Kidney (tissue), 13 donors: ENCODE measurements at regions not wholly inside any gene's neighbourhood (a gene's known extent, or its start where the extent isn't known, plus 50 kb on each side); places are given as distances from the start of the nearest gene placed in this dataset.

Experiments used
- DNase-seq, 5 donors: peaks; one replicate each; pipeline ENCODE4 v3.0.0-alpha.2; 2013 to 2020
- FAIRE-seq: peaks from 2 replicates; lab custom pipeline; 2012; peaks lifted over from hg19 to GRCh38; lab: Jason Lieb, UNC
- H3K27ac ChIP-seq, 2 donors: one replicate each; pipeline ENCODE4 v1.7.0; 2013; ENCODE audit warnings: low read depth in 2 of 2, low read length in 2 of 2, inconsistent platforms in 1 of 2
- H3K27me3 ChIP-seq: one replicate; pipeline ENCODE4 v1.7.1; 2013; ENCODE audit warnings: low read length, inconsistent platforms; ENCODE audit not compliant: control insufficient read depth, insufficient read depth
- H3K36me3 ChIP-seq, 3 donors: one replicate each; pipeline versions ENCODE4 v1.7.0 to v1.7.1; 2013; ENCODE audit warnings: low read length in 3 of 3, control low read depth in 1 of 3, inconsistent platforms in 1 of 3; ENCODE audit not compliant: insufficient read depth in 3 of 3, control insufficient read depth in 2 of 3
- H3K4me1 ChIP-seq, 3 donors: one replicate each; pipeline versions ENCODE4 v1.7.0 to v1.7.1; 2013; ENCODE audit warnings: low read length in 3 of 3, inconsistent platforms in 1 of 3, low read depth in 1 of 3; ENCODE audit not compliant: control insufficient read depth in 2 of 3, insufficient read depth in 2 of 3
- H3K4me3 ChIP-seq, 3 donors: one replicate each; pipeline versions ENCODE4 v1.7.0 to v1.8.1; 2013; ENCODE audit warnings: low read length in 3 of 3, control low read depth in 1 of 3, inconsistent platforms in 1 of 3
- H3K9ac ChIP-seq, 3 donors: one replicate each; pipeline versions ENCODE4 v1.7.0 to v1.7.1; 2013; ENCODE audit warnings: low read length in 3 of 3, control low read depth in 1 of 3, inconsistent platforms in 1 of 3
- H3K9me3 ChIP-seq, 3 donors: one replicate each; pipeline versions ENCODE4 v1.7.0 to v1.7.1; 2013; ENCODE audit warnings: low read length in 3 of 3, control low read depth in 1 of 3, inconsistent platforms in 1 of 3; ENCODE audit not compliant: control insufficient read depth in 2 of 3, insufficient read depth in 1 of 3
- intact Hi-C: fragments of 100-400 bp; cut with DNase I; formaldehyde crosslinking; loops from one replicate; pipeline ENCODE4 v1.11.1; 2022
- TF ChIP-seq, protein P1 (sequence below): IDR thresholded peaks from 3 replicates; pipeline ENCODE4 v1.5.1; 2012; ENCODE audit warnings: mild to moderate bottlenecking, moderate library complexity, borderline replicate concordance; ENCODE audit not compliant: insufficient read depth; ENCODE audit errors: extremely low read depth
- donor health status: control.
- donor health status: control.
- donor health status: control.
- donor health status: control.
- donor health status: control.
- donor health status: DM: yes; HTN: yes; CAD: no.
- donor health status: Normal renal cell carcinoma (clear cell type).

- Histone ChIP-seq H3K9ac (no peak overlapping the region), H3K36me3 (no peaks in the 10 kb centered on the region), H3K27ac (no peak overlapping the region), H3K9me3 (no peaks in the 10 kb centered on the region), H3K27me3 (no peaks in the 10 kb centered on the region), H3K4me1 (no peaks in the 10 kb centered on the region), H3K4me3 (no peak overlapping the region)
- FAIRE-seq (no peak), DNase-seq (no peak)
- intact Hi-C loops: no loop called here
- TF ChIP-seq, protein P1, sequence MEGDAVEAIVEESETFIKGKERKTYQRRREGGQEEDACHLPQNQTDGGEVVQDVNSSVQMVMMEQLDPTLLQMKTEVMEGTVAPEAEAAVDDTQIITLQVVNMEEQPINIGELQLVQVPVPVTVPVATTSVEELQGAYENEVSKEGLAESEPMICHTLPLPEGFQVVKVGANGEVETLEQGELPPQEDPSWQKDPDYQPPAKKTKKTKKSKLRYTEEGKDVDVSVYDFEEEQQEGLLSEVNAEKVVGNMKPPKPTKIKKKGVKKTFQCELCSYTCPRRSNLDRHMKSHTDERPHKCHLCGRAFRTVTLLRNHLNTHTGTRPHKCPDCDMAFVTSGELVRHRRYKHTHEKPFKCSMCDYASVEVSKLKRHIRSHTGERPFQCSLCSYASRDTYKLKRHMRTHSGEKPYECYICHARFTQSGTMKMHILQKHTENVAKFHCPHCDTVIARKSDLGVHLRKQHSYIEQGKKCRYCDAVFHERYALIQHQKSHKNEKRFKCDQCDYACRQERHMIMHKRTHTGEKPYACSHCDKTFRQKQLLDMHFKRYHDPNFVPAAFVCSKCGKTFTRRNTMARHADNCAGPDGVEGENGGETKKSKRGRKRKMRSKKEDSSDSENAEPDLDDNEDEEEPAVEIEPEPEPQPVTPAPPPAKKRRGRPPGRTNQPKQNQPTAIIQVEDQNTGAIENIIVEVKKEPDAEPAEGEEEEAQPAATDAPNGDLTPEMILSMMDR: no peak
Observed at GRCh38 chr5:18299166-18299565, 664.9 kb downstream of the TAF11L14 start.

- Histone ChIP-seq H3K27me3 (peaks cover 2% of the 10 kb centered on the region), H3K9me3 (no peaks in the 10 kb centered on the region), H3K9ac (no peak overlapping the region), H3K4me1 (no peaks in the 10 kb centered on the region), H3K27ac (no peak overlapping the region), H3K36me3 (no peaks in the 10 kb centered on the region), H3K4me3 (no peak overlapping the region)
- peak in 3 of 5 donors; percentile 29 to 72 (median 37) for DNase-seq
- TF ChIP-seq, protein P1: peak; percentile 74
- intact Hi-C loops: no loop called here
- peak; percentile 39 for FAIRE-seq
Observed at GRCh38 chr5:18305288-18305924, 671.1 kb downstream of the TAF11L14 start.

- H3K36me3 ChIP-seq: no peaks in the 10 kb centered on the region
- FAIRE-seq: no peak
- no peak overlapping the region for H3K4me3 ChIP-seq
- no peaks in the 10 kb centered on the region for H3K27me3 ChIP-seq
- TF ChIP-seq, protein P1: no peak
- no peaks in the 10 kb centered on the region for H3K4me1 ChIP-seq
- no peaks in the 10 kb centered on the region for H3K9me3 ChIP-seq
- no peak overlapping the region for H3K9ac ChIP-seq
- intact Hi-C loops: loop anchor here (10.0 kb wide), 1 partner anchor 1096 kb away; the partner anchor contains the start of gene BASP1
- no peak overlapping the region for H3K27ac ChIP-seq
- no peak for DNase-seq
Observed at GRCh38 chr5:18311266-18311665, 677.0 kb downstream of the TAF11L14 start.
